HUES48 (cell line): ENCODE measurements at regions not wholly inside any gene's neighbourhood (a gene's known extent, or its start where the extent isn't known, plus 50 kb on each side); places are given as distances from the start of the nearest gene placed in this dataset.

ENCODE experiments used
- H3K27ac ChIP-seq: one replicate; pipeline ENCODE4 v1.7.0; 2013; ENCODE audit warnings: low read depth, low read length, inconsistent platforms
- H3K27me3 ChIP-seq: 2 replicates; pipeline ENCODE4 v1.6.1; 2013; ENCODE audit warnings: mild to moderate bottlenecking, low read length; ENCODE audit not compliant: control insufficient read depth, insufficient read depth
- H3K36me3 ChIP-seq: 2 replicates; pipeline ENCODE4 v1.6.1; 2013; ENCODE audit warnings: low read length; ENCODE audit not compliant: control insufficient read depth, insufficient read depth
- H3K4me1 ChIP-seq: 2 replicates; pipeline ENCODE4 v1.6.1; 2013; ENCODE audit warnings: mild to moderate bottlenecking, low read length; ENCODE audit not compliant: control insufficient read depth, insufficient read depth
- H3K4me3 ChIP-seq: 2 replicates; pipeline ENCODE4 v1.5.1; 2013; ENCODE audit warnings: mild to moderate bottlenecking, low read depth, low read length
- H3K9ac ChIP-seq: 2 replicates; pipeline ENCODE4 v1.6.1; 2013; ENCODE audit warnings: mild to moderate bottlenecking, low read depth, low read length, moderate library complexity
- H3K9me3 ChIP-seq: 2 replicates; pipeline ENCODE4 v1.6.1; 2013; ENCODE audit warnings: low read length; ENCODE audit not compliant: control insufficient read depth, insufficient read depth

DNA sequence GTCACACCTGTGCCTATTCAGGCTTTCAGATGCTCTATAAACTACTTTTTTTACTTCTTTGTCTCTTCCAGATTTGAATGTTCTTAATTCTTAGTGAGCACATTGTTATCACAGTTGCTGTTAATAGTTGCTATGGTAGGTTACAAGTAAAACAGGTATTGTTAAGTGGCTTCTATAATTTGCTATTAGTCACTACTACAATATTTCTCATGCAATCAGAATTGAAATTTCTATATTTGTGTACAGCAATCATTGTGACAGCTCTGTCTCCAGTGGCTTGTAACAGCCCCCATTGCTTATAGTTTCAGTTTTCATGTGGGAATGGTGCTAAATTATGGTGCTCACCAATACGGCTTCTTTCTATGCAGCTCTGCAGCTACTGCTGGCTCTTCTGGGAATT lies 318.4 kb upstream of the GOLIM4 start:
- H3K4me1 ChIP-seq: peaks cover 22% of the 10 kb centered on the region
- no peak overlapping the region for H3K4me3 ChIP-seq
- H3K9ac ChIP-seq: no peak overlapping the region
- no peaks in the 10 kb centered on the region for H3K9me3 ChIP-seq
- no peaks in the 10 kb centered on the region for H3K36me3 ChIP-seq
- H3K27ac ChIP-seq: no peak overlapping the region
- no peaks in the 10 kb centered on the region for H3K27me3 ChIP-seq

DNA sequence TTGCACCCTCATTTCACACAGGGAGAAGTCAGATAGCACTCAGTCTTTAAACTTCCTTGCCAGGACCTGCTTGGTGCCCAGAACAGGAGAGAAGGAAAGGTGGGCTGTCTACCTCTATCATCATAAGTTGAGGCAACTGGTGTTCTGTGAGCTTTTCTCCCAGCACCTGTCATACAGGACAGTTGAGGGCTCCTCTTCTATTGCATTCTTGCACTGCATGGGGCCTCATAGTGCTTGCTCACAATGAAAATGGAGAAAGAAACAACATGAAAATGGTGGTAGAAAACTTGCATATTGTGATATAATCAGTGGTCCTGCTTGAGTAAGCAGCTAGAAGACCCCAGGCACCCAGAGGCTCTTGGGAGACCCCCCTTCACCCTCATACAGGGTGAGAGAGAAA lies 311.7 kb upstream of the GOLIM4 start:
- no peaks in the 10 kb centered on the region for H3K27me3 ChIP-seq

DNA sequence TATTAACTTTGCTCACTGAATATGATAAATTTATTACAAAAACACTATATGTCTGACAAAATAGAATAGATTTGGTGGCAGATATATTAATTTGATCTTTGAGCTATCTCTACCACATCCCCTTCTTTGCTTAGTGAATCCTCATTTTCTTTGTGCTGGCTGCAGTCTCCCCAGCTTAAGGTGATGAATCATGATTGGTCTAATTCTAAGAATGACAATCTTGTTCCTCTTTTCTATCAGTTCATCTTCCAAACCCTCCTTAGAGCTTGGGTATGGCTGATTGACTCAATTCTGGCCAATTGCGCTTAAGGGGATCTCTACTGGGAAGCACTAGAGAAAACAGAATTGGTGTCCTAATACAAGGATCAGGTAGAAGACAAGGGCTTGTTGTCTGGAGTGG lies 309.6 kb upstream of the GOLIM4 start:
- Histone ChIP-seq H3K27ac (no peak overlapping the region), H3K36me3 (no peaks in the 10 kb centered on the region), H3K9ac (no peak overlapping the region), H3K9me3 (no peaks in the 10 kb centered on the region), H3K27me3 (no peaks in the 10 kb centered on the region), H3K4me1 (peaks cover 5% of the 10 kb centered on the region; the same call in 1 of the 2 replicates), H3K4me3 (no peak overlapping the region)

More for the DNA sequence above, 311.7 kb upstream of the GOLIM4 start:
- Histone ChIP-seq H3K9ac (no peak overlapping the region), H3K9me3 (no peaks in the 10 kb centered on the region), H3K36me3 (no peaks in the 10 kb centered on the region), H3K4me1 (peaks cover 5% of the 10 kb centered on the region; the same call in 1 of the 2 replicates), H3K4me3 (no peak overlapping the region), H3K27ac (peak overlapping the region; percentile 10)

DNA sequence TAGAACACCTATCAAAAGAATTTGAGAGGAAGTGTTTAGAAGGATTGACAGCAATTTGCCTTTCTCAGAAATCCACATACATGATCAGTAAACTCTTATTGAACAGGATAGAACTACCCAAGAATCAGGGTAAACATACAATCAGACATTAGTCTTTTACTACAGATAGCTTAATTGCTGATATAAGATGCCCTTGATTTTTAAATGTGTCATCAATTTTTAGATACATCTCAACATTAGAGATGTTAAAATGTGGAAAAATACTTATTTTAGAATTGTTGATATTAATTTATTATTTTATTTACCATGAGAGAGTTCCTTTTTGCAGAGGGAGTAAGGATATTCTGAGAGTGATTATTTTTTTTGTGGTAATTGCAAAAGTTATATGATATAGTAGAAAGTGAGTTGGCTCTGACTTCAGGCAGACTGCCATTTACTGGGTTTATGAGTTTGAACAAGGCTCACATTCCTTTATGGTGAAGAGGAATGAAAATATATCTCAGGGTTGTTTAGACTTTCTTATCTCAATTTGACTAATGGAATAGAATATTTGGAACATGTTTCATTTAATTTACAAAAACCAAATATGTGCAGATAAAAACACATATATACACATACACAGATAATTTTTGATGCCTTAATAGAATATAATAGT lies 302.8 kb upstream of the GOLIM4 start:
- Histone ChIP-seq H3K9ac (no peak overlapping the region), H3K4me3 (no peak overlapping the region), H3K27ac (no peak overlapping the region), H3K36me3 (no peaks in the 10 kb centered on the region), H3K4me1 (peaks cover 7% of the 10 kb centered on the region), H3K27me3 (no peaks in the 10 kb centered on the region), H3K9me3 (no peaks in the 10 kb centered on the region)

DNA sequence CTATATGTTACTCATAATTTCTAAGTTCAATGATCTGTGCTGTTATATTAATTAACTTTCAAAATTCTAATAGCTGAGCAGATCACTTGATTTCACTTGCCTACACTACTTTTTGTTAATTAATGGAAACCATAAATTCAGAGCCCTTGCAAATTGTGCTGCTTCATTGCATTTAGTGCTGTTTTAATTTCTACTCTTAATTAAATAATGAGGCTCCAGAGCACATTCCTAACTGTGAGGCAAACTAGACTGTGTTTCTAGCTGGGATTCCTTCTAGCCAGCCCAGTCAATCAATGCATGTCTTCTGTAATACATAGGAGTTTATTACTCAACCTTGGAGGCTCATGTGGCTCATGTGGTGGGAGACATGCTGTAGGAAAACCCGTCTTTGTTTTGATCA lies 301.1 kb upstream of the GOLIM4 start:
- H3K4me3 ChIP-seq: no peak overlapping the region
- H3K9me3 ChIP-seq: no peaks in the 10 kb centered on the region
- H3K36me3 ChIP-seq: no peaks in the 10 kb centered on the region
- H3K9ac ChIP-seq: no peak overlapping the region; the same call in 1 of the 2 replicates
- H3K27me3 ChIP-seq: no peaks in the 10 kb centered on the region
- H3K4me1 ChIP-seq: peaks cover 7% of the 10 kb centered on the region
- H3K27ac ChIP-seq: no peak overlapping the region

DNA sequence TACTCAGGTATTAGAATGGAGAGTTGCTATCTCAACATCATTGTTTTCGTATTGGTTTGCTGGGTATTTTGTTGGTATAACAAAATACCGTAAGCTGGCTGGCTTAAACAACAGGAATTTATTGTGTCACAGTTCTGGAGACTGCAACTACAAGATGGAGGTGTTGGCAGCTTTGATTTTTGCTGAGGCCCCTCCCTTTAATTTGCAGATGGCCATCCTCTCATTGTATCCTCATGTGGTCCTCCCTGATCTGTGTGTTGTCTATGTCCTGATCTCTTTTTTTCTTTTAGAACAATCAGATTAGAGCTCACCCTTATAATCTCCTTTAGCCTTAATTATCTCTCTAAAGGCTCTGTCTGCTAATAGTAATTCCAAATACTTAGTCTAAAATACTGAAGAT lies 299.8 kb upstream of the GOLIM4 start:
- Histone ChIP-seq H3K4me1 (peaks cover 7% of the 10 kb centered on the region), H3K9ac (no peak overlapping the region), H3K9me3 (no peaks in the 10 kb centered on the region), H3K36me3 (no peaks in the 10 kb centered on the region), H3K27ac (no peak overlapping the region), H3K27me3 (no peaks in the 10 kb centered on the region), H3K4me3 (no peak overlapping the region)

DNA sequence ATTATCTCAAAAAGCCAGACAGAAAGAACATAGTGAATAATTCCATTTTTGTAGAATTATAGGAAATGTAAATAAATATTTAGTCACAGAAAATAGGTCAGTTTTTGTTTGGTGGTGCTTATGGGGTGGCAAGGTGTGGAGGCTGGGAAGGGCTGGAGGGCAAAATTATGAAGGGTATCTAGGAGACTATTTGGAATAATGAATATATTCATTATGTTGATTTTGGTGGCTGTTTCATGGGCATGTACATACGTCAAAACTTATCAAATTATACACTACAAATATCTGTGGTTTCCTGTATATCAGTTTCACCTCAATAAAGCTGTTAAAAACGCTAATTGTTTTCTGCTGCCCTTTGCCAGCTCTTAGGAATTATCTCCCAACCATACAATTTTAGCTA lies 298.7 kb upstream of the GOLIM4 start:
- H3K4me1 ChIP-seq: peaks cover 7% of the 10 kb centered on the region
- H3K27ac ChIP-seq: no peak overlapping the region
- no peak overlapping the region for H3K9ac ChIP-seq
- no peaks in the 10 kb centered on the region for H3K9me3 ChIP-seq
- no peak overlapping the region for H3K4me3 ChIP-seq
- H3K36me3 ChIP-seq: no peaks in the 10 kb centered on the region
- no peaks in the 10 kb centered on the region for H3K27me3 ChIP-seq

DNA sequence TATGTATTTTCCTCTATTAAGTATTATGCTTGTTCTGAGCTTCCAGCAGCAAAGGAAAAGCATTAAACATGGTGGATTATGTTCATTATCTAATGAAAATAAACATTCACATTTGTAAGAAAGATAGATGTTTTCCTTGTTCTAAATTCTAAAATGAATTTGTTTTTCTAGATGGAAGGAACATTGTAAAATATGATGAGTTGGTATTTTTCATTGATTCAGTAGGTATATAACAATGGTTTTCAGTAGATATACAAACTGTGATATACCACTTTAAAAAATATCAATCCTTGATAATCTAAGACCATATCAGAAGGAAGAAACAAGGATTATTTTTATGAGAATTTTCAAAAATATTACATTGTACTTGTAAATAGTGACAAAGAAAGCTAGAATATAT lies 290.6 kb upstream of the GOLIM4 start:
- Histone ChIP-seq H3K27me3 (no peaks in the 10 kb centered on the region), H3K4me3 (no peak overlapping the region), H3K9ac (no peak overlapping the region), H3K36me3 (no peaks in the 10 kb centered on the region), H3K27ac (no peak overlapping the region), H3K4me1 (no peaks in the 10 kb centered on the region), H3K9me3 (no peaks in the 10 kb centered on the region)

DNA sequence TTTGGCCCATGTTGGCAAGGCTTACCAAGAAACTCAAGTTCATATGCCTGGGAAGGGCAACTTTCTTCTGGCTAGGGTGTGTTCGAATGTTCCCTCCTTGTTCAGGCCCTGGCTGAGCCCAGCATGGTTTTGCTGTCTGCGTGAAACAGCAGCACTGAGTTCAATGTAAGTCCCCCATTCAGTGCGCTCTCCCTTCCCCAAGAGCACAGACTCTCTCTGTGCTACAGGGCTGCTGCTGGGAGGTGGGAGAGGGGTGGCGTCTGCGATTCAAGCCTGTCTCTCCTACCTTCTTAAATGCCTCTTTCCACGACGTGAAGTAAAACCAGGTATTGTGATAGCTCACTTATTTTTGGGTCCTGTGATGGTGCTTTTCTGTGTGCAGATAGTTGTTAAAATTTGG lies 289.3 kb upstream of the GOLIM4 start:
- no peaks in the 10 kb centered on the region for H3K9me3 ChIP-seq
- no peaks in the 10 kb centered on the region for H3K36me3 ChIP-seq
- H3K9ac ChIP-seq: no peak overlapping the region
- H3K27ac ChIP-seq: no peak overlapping the region
- no peaks in the 10 kb centered on the region for H3K27me3 ChIP-seq
- no peaks in the 10 kb centered on the region for H3K4me1 ChIP-seq
- H3K4me3 ChIP-seq: no peak overlapping the region

DNA sequence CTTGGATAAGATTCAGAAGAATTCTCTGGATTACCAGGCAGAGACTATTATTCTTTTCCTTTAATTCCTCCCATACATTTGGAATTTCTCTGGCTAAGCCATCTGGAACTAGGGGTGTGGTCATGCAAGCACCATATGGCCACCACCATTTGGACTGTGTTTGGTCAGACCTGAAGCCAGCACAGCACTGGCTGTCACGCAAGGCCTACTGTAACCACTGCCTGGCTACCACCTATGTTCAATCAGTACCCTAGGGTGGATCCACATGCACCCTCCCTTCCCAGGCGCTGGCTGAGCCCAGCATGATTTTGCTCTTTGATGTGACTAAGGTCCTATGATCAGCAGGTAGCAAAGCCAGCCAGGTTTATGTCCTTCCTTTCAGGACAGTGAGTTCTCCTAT lies 287.8 kb upstream of the GOLIM4 start:
- Histone ChIP-seq H3K36me3 (no peaks in the 10 kb centered on the region), H3K4me1 (no peaks in the 10 kb centered on the region), H3K27ac (no peak overlapping the region), H3K27me3 (no peaks in the 10 kb centered on the region), H3K9me3 (no peaks in the 10 kb centered on the region), H3K4me3 (no peak overlapping the region), H3K9ac (no peak overlapping the region)

DNA sequence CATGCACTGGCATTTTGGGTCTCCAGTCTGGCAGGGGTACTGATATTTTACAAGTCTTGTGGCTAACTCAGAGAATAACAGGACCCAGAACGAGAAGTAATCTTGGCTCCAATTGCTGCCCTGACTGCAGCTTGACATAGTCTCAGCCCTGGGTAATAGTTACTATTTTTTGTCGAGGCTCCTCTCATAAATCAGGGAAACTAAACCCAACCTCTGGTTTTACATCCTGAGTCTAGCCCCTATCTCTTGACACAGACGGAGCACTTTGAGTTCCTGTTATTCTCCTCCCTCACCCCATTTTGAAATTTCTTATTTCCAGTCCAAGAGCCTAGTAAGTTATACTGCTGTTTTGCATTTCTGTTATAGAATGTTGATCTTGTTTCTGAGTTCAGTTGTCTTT lies 276.1 kb upstream of the GOLIM4 start:
- Histone ChIP-seq H3K27me3 (no peaks in the 10 kb centered on the region), H3K36me3 (no peaks in the 10 kb centered on the region), H3K27ac (no peak overlapping the region), H3K4me1 (no peaks in the 10 kb centered on the region), H3K4me3 (no peak overlapping the region), H3K9ac (no peak overlapping the region), H3K9me3 (no peaks in the 10 kb centered on the region)
